ENCODE measurements at regions not wholly inside any gene's neighbourhood (a gene's known extent, or its start where the extent isn't known, plus 50 kb on each side); places are given as distances from the start of the nearest gene placed in this dataset.
A peak's percentile ranks its signal among the peaks of the same experiment; 100 is the strongest.

- Histone ChIP-seq H3K27ac (no peak overlapping the region), H3K4me1 (no peaks in the 10 kb centered on the region), H3K27me3 (no peaks in the 10 kb centered on the region), H3K36me3 (no peaks in the 10 kb centered on the region), H3K9me3 (peaks cover 6% of the 10 kb centered on the region), H3K4me3 (no peak overlapping the region)
- DNase-seq = no peak
- no peak for ATAC-seq
- intact Hi-C loops (cut with DNase I) = no loop called here
- TF ChIP-seq, protein P1, sequence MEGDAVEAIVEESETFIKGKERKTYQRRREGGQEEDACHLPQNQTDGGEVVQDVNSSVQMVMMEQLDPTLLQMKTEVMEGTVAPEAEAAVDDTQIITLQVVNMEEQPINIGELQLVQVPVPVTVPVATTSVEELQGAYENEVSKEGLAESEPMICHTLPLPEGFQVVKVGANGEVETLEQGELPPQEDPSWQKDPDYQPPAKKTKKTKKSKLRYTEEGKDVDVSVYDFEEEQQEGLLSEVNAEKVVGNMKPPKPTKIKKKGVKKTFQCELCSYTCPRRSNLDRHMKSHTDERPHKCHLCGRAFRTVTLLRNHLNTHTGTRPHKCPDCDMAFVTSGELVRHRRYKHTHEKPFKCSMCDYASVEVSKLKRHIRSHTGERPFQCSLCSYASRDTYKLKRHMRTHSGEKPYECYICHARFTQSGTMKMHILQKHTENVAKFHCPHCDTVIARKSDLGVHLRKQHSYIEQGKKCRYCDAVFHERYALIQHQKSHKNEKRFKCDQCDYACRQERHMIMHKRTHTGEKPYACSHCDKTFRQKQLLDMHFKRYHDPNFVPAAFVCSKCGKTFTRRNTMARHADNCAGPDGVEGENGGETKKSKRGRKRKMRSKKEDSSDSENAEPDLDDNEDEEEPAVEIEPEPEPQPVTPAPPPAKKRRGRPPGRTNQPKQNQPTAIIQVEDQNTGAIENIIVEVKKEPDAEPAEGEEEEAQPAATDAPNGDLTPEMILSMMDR (IDR thresholded peaks at IDR 0.05) = no peak
Observed at GRCh38 chr3:18201315-18201714, 223.8 kb downstream of the SATB1 start.

DNA sequence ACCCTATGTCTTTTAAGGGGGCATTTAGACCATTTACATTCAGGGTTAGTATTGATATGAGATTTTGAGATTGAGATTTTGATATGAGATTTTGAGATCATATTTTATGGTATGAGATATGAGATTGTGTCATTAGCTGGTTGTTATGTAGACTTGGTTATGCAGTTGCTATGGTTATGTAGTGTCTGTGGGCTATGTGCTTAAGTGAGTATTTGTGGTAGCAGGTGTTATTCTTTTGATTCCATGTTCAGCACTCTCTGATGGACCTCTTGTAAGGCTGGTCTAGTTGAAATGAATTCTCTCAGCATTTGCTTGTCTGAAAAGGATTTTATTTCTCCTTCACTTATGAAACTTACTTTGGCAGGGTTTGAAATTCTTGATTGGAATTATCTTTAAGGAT is 225.4 kb downstream of the SATB1 start:
- Histone ChIP-seq H3K27me3 (no peaks in the 10 kb centered on the region), H3K36me3 (no peaks in the 10 kb centered on the region), H3K9me3 (peaks cover 6% of the 10 kb centered on the region), H3K4me1 (no peaks in the 10 kb centered on the region), H3K27ac (no peak overlapping the region), H3K4me3 (no peak overlapping the region)
- DNase-seq = no peak
- ATAC-seq = no peak
- TF ChIP-seq, protein P1 (IDR thresholded peaks at IDR 0.05) = no peak
- intact Hi-C loops (cut with DNase I) = no loop called here

DNA sequence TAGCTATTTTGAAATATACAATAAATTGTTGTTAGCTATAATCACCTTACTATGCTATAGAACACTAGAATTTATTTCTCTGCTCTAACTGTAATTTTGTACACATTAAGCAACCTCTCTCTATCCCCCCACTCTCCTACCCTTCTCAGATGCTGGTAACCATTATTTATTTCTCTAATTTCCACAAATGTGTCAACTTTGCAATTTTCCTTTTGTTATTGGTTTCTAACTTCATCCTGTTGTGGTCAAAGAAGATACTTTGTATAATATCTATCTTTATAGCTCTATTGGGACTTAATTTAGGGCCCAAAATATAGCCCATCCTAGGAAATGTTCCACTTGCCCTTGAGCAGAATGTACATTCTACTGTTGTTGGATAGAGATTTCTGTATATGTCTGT is 229.3 kb downstream of the SATB1 start:
- TF ChIP-seq, protein P1 (IDR thresholded peaks at IDR 0.05) = no peak

GRCh38 chr3:18194431-18194830 is 230.7 kb downstream of the SATB1 start:
- peak; percentile 28 for ATAC-seq
- H3K4me1 ChIP-seq = no peaks in the 10 kb centered on the region

More for the DNA sequence above, 229.3 kb downstream of the SATB1 start:
- H3K27ac ChIP-seq = no peak overlapping the region
- H3K9me3 ChIP-seq = peaks cover 6% of the 10 kb centered on the region
- intact Hi-C loops (cut with DNase I) = no loop called here
- H3K4me1 ChIP-seq = no peaks in the 10 kb centered on the region
- H3K4me3 ChIP-seq = no peak overlapping the region
- no peaks in the 10 kb centered on the region for H3K36me3 ChIP-seq
- no peaks in the 10 kb centered on the region for H3K27me3 ChIP-seq
- DNase-seq = no peak
- no peak for ATAC-seq

GRCh38 chr3:18190646-18191045 is 234.5 kb downstream of the SATB1 start:
- H3K36me3 ChIP-seq = no peaks in the 10 kb centered on the region
- H3K27ac ChIP-seq = no peak overlapping the region
- ATAC-seq (no peak), DNase-seq (no peak)
- H3K4me3 ChIP-seq = no peak overlapping the region
- TF ChIP-seq, protein P1 (IDR thresholded peaks at IDR 0.05) = no peak
- intact Hi-C loops (cut with DNase I) = no loop called here
- no peaks in the 10 kb centered on the region for H3K9me3 ChIP-seq
- H3K27me3 ChIP-seq = no peaks in the 10 kb centered on the region
- H3K4me1 ChIP-seq = no peaks in the 10 kb centered on the region

More at GRCh38 chr3:18194431-18194830, 230.7 kb downstream of the SATB1 start:
- intact Hi-C loops (cut with DNase I) = no loop called here
- Histone ChIP-seq H3K27ac (no peak overlapping the region), H3K4me3 (no peak overlapping the region), H3K27me3 (no peaks in the 10 kb centered on the region), H3K36me3 (no peaks in the 10 kb centered on the region), H3K9me3 (no peaks in the 10 kb centered on the region)
- DNase-seq = no peak
- TF ChIP-seq, protein P1 (IDR thresholded peaks at IDR 0.05) = no peak

All from upper lobe of right lung (tissue), 1 donor.